ENCODE measurements at regions not wholly inside any gene's neighbourhood (a gene's known extent, or its start where the extent isn't known, plus 50 kb on each side); places are given as distances from the start of the nearest gene placed in this dataset.

DNA sequence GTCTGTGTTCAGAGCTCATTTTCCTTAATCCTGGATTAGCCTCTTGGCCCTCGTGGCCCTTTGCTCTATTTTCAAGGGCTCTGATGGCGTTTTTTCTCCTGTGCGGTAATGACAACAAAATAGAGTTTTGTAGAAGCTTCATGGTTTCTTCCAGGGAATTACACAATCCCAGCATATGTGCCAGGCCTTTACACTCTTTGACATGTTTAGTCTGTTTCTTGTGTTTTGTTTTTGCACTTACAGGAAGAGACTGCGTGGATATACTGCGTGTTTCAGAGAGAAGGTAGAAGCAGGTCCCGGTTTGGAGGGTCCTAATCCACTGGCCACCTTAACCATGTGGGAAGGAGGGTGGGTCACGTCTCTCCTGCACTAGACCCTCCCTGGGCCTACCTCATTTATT is 400.2 kb upstream of the IRX4 start:
- TF ChIP-seq, protein P1, sequence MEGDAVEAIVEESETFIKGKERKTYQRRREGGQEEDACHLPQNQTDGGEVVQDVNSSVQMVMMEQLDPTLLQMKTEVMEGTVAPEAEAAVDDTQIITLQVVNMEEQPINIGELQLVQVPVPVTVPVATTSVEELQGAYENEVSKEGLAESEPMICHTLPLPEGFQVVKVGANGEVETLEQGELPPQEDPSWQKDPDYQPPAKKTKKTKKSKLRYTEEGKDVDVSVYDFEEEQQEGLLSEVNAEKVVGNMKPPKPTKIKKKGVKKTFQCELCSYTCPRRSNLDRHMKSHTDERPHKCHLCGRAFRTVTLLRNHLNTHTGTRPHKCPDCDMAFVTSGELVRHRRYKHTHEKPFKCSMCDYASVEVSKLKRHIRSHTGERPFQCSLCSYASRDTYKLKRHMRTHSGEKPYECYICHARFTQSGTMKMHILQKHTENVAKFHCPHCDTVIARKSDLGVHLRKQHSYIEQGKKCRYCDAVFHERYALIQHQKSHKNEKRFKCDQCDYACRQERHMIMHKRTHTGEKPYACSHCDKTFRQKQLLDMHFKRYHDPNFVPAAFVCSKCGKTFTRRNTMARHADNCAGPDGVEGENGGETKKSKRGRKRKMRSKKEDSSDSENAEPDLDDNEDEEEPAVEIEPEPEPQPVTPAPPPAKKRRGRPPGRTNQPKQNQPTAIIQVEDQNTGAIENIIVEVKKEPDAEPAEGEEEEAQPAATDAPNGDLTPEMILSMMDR (IDR thresholded peaks at IDR 0.05): no peak
- no peak for TF ChIP-seq POLR2A (IDR thresholded peaks at IDR 0.05)
